ENCODE measurements at regions not wholly inside any gene's neighbourhood (a gene's known extent, or its start where the extent isn't known, plus 50 kb on each side); places are given as distances from the start of the nearest gene placed in this dataset.
A peak's percentile ranks its signal among the peaks of the same experiment; 100 is the strongest.

DNA sequence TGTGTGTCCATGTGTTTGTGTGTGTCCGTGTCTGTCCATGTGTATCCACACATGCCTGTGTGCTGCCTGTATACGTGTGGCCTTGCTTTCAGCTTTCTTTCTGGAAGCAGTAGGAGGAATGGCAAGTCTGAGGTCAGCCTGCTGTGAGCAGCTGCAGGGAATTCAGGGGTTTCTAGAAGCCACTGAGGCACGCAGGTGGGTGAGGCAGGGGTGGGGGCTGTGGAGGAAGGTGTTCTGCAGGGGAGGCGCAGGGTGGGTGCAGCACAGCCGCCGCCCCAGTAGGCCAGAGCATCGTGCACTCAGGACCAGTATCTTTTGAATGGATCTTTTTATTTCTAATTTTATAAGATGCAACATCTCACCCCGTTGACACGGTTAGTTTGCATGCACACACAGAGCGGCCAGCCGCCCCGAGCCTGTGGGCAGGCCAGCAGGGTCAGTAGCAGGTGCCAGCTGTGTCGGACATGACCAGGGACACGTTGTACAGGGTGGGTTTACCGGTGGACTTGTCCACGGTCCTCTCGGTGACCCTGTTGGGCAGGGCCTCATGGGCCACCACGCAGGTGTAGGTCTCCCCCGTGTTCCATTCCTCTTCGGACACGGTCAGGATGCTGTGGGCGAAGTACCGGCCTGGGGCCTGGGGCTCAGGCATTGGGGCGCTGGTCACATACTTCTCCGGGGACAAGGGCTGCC lies 327.7 kb downstream of the TMEM121 start:
- Mint-ChIP-seq H3K36me3 (ENCODE audit: low read depth) (no peaks in the 10 kb centered on the region), H3K4me3 (no peak overlapping the region), H3K27me3 (no peaks in the 10 kb centered on the region), H3K4me1 (ENCODE audit: low read depth) (no peaks in the 10 kb centered on the region), H3K9me3 (no peaks in the 10 kb centered on the region), H3K27ac (no peak overlapping the region)
- no peaks in the 10 kb centered on the region for H3K36me3 ChIP-seq (ENCODE audit: insufficient read depth, low read length)
- DNase-seq (no peak), ATAC-seq (ENCODE audit: poor library complexity) (no peak)
- ChIA-PET POLR2A (no interaction called here), CTCF (no interaction called here)
- H3K9me3 ChIP-seq (ENCODE audit: control insufficient read depth in 1 of 2, insufficient read depth in 1 of 2, low read length in 2 of 2) = peaks cover 0 to 16% of the 10 kb centered on the region in 2 experiments
- no peaks in the 10 kb centered on the region for H3K27me3 ChIP-seq (ENCODE audit: control insufficient read depth in 1 of 2, insufficient read depth in 2 of 2, low read length in 2 of 2)
- H3K27ac ChIP-seq (ENCODE audit: low read depth in 1 of 2, low read length in 2 of 2) = no peak overlapping the region
- no peak overlapping the region for H3K4me3 ChIP-seq (ENCODE audit: low read length)
- intact Hi-C loops (cut with DNase I, micrococcal nuclease) = no loop called here
- peaks cover 44% of the 10 kb centered on the region for H3K4me1 ChIP-seq (ENCODE audit: insufficient read depth, low read length)
- TF ChIP-seq, protein P1, sequence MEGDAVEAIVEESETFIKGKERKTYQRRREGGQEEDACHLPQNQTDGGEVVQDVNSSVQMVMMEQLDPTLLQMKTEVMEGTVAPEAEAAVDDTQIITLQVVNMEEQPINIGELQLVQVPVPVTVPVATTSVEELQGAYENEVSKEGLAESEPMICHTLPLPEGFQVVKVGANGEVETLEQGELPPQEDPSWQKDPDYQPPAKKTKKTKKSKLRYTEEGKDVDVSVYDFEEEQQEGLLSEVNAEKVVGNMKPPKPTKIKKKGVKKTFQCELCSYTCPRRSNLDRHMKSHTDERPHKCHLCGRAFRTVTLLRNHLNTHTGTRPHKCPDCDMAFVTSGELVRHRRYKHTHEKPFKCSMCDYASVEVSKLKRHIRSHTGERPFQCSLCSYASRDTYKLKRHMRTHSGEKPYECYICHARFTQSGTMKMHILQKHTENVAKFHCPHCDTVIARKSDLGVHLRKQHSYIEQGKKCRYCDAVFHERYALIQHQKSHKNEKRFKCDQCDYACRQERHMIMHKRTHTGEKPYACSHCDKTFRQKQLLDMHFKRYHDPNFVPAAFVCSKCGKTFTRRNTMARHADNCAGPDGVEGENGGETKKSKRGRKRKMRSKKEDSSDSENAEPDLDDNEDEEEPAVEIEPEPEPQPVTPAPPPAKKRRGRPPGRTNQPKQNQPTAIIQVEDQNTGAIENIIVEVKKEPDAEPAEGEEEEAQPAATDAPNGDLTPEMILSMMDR (IDR thresholded peaks at IDR 0.05) = no peak

DNA sequence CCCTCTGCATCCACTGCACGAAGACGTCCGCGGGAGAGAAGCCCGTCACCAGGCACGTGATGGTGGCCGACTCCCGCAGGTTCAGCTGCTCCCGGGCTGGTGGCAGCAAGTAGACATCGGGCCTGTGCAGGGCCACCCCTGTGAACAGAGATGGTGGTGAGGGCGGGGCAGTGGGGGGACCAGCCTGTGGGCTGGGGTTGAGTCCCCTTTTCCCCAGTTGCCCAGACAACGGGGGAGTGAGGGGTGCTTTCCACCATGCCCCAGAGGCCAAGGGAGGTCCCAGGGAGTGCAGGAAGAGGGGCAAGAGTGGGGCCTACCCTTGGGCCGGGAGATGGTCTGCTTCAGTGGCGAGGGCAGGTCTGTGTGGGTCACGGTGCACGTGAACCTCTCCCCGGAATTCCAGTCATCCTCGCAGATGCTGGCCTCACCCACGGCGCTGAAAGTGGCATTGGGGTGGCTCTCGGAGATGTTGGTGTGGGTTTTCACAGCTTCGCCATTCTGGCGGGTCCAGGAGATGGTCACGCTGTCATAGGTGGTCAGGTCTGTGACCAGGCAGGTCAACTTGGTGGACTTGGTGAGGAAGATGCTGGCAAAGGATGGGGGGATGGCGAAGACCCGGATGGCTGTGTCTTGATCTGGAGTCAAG lies 328.3 kb downstream of the TMEM121 start:
- Histone ChIP-seq H3K9me3 (ENCODE audit: control insufficient read depth in 1 of 2, insufficient read depth in 1 of 2, low read length in 2 of 2) (peaks cover 0 to 23% of the 10 kb centered on the region in 2 experiments), H3K4me1 (ENCODE audit: insufficient read depth, low read length) (peaks cover 47% of the 10 kb centered on the region), H3K27ac (ENCODE audit: low read depth in 1 of 2, low read length in 2 of 2) (no peak overlapping the region), H3K4me3 (ENCODE audit: low read length) (no peak overlapping the region), H3K36me3 (ENCODE audit: insufficient read depth, low read length) (no peaks in the 10 kb centered on the region), H3K27me3 (ENCODE audit: control insufficient read depth in 1 of 2, insufficient read depth in 2 of 2, low read length in 2 of 2) (no peaks in the 10 kb centered on the region)
- intact Hi-C loops (cut with DNase I, micrococcal nuclease) = no loop called here
- Mint-ChIP-seq H3K9me3 (no peaks in the 10 kb centered on the region), H3K27ac (no peak overlapping the region), H3K36me3 (ENCODE audit: low read depth) (no peaks in the 10 kb centered on the region), H3K4me1 (ENCODE audit: low read depth) (no peaks in the 10 kb centered on the region), H3K27me3 (no peaks in the 10 kb centered on the region), H3K4me3 (no peak overlapping the region)
- TF ChIP-seq, protein P1 (IDR thresholded peaks at IDR 0.05) = no peak
- DNase-seq (peak in 1 of 14 experiments; percentile 8), ATAC-seq (ENCODE audit: poor library complexity) (no peak)
- ChIA-PET CTCF (no interaction called here), POLR2A (no interaction called here)

DNA sequence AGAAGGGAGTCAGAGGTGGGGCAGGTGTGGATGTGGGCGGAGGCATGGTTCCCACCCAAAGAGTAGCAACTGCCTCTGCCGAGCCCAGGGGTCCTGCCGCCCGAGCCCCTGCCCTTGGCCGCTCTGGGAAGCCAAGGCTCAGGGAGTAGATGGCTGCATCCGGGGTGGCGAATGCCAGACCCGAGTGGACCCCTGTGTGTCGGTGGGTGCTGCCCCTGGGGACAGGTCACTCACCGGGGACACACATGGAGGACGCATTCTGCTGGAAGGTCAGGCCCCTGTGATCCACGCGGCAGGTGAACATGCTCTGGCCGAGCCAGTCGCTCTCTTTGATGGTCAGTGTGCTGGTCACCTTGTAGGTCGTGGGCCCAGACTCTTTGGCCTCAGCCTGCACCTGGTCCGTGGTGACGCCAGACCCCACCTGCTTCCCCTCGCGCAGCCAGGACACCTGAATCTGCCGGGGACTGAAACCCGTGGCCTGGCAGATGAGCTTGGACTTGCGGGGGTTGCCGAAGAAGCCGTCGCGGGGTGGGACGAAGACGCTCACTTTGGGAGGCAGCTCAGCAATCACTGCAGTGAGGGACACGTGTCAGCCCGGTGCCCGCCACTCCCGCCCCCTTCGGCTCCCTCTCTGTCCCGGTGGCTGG lies 329.0 kb downstream of the TMEM121 start:
- H3K27ac Mint-ChIP-seq = no peak overlapping the region
- peaks cover 54% of the 10 kb centered on the region for H3K4me1 ChIP-seq (ENCODE audit: insufficient read depth, low read length)

More for the DNA sequence above, 329.0 kb downstream of the TMEM121 start:
- DNase-seq (peak in 2 of 14 experiments; percentile 13 to 32), ATAC-seq (ENCODE audit: poor library complexity) (no peak)
- Histone ChIP-seq H3K9me3 (ENCODE audit: control insufficient read depth in 1 of 2, insufficient read depth in 1 of 2, low read length in 2 of 2) (peaks cover 0 to 28% of the 10 kb centered on the region in 2 experiments), H3K4me3 (ENCODE audit: low read length) (no peak overlapping the region), H3K27me3 (ENCODE audit: control insufficient read depth in 1 of 2, insufficient read depth in 2 of 2, low read length in 2 of 2) (no peaks in the 10 kb centered on the region), H3K27ac (ENCODE audit: low read depth in 1 of 2, low read length in 2 of 2) (no peak overlapping the region), H3K36me3 (ENCODE audit: insufficient read depth, low read length) (no peaks in the 10 kb centered on the region)
- Mint-ChIP-seq H3K36me3 (ENCODE audit: low read depth) (no peaks in the 10 kb centered on the region), H3K4me3 (no peak overlapping the region), H3K4me1 (ENCODE audit: low read depth) (peaks cover 2% of the 10 kb centered on the region), H3K27me3 (no peaks in the 10 kb centered on the region), H3K9me3 (no peaks in the 10 kb centered on the region)
- TF ChIP-seq, protein P1 (IDR thresholded peaks at IDR 0.05) = no peak
- CTCF ChIA-PET = no interaction called here
- POLR2A ChIA-PET = no interaction called here
- intact Hi-C loops (cut with DNase I, micrococcal nuclease) = no loop called here

Measured in CD4-positive, alpha-beta T cell (primary cell).